Stimulated activated CD8-positive, alpha-beta memory T cell treated with anti-CD3 and anti-CD28 coated beads, Interleukin-12 subunit alpha, Interleukin-12 subunit beta, amount 100 ng/mL, for 24 hours (primary cell): ENCODE measurements at regions not wholly inside any gene's neighbourhood (a gene's known extent, or its start where the extent isn't known, plus 50 kb on each side); places are given as distances from the start of the nearest gene placed in this dataset.

Source experiments
- DNase-seq: peaks from one replicate; pipeline ENCODE4 v3.0.0-alpha.2; 2020; ENCODE audit errors: extremely low read depth

DNA sequence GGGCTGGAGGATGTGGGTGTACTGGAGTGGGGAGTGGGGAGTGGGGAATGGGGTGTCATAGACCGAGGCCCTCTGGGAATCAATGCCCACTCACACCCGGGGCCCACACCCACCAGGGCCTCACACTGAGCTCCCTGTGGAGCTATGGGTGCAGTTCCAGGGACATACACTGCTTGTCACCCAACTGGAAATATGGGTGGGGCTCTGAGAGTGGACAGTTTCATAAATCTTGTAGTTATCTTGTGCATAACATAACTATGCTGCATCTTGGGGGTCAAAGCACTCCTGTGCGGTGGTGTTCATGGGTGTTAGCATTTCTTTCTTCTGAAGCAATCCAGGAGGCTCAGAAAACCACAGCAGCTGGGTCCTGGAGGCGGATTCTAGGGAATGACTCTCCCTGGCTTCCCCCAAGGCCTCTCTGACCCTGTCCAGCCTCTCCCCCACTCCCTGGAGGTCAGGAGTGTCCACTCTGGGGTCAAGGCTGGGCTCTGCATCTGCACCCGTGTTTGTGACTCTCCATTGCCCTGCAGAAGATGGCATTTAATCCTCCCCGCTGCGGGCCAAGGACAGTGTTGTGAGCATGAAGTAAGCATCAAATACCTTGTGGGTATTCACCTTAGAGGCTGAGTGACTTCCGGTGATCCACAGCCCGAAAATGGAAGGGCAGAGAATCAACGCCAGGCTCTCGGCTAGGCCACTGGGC lies 172.5 kb downstream of the CTTN start:
- no peak for DNase-seq

DNA sequence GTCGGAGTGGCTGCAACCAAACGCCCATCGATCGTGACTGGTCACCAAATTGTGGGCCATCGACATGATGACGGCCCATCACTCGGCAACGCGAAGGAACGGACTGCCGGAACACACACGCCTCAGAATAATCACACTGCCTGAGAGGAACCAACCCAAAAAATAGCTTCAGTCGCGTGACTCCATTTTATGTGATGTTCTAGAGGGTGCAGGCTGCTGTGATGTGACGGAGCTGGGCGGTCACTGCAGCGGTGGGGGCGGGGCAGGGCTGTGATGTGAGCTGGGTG lies 174.6 kb downstream of the CTTN start:
- no peak for DNase-seq

DNA sequence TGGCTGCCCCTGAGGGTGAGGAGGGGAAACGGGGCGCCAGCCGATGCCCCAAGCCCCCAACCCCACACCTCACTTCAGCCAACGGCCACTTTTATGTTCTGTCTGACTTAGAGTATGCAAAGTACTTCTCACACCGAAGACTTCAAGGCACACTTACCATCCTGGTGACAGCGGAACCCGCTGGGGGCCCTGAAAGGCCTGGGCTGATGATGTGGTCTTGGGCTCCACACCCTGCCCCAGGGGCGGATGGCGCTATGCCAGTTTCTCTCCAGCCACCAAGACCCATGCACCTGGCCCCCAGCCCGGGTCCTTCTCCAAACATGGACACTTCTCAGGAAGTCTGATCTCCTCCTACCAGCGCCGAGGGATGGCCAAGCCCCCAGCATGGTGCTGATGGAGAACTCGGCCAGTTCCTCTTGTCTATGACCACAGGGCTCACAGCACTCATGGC lies 175.4 kb downstream of the CTTN start:
- DNase-seq: no peak

DNA sequence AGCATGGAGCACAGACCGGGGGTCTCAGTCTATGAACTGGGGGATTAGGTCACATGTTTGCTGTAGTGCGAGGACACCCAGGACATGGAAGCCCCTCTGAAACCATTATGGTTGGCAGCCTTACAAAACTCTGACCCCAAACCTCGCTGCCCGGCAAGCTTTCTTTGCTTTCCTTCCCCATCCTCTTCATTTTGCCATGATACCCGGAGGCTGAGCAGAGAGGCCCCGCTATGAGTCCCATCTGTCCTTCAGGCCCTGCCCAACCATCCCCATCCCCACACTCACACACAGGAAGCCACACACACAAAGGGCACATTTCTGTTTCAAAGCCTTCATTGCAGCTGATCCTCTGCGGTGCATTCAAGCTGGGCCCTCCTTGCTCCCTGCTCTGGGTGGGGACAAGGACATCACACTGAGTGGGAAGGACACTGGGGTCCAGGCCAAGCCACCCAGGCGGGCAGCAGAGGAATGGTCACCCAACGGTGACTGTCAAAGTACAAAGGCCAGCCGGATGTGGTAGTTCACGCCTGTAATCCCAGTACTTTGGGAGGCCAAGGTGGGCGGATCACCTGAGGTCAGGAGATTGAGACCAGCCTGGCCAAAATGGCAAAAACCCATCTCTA lies 176.5 kb downstream of the CTTN start:
- no peak for DNase-seq

DNA sequence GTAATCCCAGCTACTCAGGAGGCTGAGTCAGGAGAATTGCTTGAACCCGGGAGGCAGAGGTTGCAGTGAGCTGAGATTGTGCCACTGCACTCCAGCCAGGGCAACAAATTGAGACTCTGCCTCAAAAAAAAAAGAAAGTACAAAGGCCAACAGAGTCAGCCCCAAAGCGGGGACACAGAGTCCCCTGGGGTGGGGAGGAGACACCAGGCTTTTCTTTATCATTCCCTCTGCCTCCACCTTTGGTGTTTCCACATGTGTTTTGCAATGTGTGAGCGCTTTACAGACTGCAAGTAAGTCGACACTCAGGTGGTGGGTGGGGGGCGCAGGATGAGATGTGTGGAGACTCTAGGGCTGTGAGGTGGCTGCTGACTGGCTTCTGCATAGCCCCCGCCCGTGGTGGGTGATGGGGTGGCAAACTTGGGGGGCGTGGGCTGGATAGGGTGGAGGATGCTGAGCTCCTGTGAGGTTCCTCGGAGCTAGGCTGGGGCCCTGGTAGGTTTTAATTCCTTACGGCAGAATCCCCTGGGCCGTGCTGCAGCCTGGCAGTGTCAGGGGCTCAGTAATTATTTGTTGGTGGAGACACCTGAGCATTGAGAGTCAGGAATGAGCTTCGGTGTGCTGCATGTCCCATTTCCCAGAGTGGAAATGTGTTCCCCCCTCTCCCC lies 177.2 kb downstream of the CTTN start:
- no peak for DNase-seq

DNA sequence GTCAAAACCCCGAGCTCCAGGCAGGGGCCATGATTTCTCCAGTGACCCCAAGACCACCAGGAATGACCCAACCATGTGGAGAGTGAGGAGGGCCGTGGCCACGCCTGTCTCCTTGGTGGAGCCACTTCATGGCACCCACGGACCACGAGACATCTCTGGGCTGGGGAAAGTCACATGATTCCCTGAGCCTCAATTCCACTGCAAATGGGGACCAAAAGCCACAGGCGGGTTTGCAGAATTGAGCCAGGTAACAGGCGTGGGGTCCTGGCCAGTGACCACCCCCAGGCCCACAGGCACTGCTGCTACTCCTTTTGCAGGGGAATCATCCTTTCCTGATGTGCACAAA lies 178.9 kb downstream of the CTTN start:
- DNase-seq: no peak

DNA sequence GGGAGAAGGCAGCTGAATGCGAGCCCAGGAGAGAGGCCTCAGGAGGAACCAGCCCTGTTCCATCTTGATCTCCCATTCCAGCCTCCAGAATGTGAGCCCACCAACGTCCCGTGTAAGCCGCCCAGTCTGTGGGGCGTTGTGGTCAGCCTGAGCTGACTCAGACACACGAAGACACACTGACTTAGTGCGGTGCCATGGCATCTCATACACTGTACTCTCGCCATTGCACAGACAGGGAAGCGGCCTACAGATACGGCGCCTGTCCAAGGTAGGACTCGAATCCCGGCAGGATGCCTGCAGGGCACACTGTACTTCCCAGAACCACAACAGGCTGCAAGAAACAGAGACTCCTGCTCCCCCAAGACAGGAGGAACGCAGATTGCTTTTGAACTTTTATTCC lies 179.6 kb downstream of the CTTN start:
- DNase-seq: no peak

DNA sequence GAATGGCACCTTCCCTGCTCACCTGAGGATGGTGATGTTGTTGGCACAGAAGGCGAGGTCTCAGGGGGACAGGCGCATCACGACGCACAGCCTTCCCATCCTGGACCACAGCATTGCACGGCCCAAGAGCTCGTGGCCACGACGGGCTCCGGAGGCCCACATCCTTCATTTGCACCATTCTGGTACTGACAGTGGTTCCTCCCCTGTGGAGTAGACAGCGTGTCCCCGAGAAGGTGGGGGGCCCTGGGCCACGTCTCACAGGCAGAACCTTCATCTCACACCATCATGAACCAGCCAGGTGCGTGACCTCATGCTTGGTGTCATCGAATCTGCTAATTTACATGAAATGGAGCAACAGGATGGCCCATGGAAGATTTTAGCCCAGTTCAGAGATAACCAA lies 180.0 kb downstream of the CTTN start:
- no peak for DNase-seq

DNA sequence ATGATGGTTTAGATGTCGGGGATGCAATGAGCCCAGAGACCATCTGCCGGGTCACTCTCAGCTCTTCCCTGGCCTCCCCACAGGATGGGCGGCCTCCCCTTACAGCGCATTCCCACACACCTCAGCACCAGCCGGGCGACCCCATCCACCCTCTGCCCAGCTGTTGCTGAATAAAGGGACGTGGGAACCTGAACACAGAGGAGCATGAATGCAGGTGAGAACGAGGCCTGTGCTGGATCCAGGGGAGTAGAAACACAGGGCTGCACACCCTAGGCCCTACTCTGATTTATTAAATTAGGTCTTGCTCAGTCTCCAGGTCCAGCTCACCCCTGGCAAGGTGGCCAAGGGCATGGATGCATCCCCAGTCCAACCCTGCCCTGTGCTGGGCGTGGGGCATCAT lies 180.5 kb downstream of the CTTN start:
- DNase-seq: no peak

DNA sequence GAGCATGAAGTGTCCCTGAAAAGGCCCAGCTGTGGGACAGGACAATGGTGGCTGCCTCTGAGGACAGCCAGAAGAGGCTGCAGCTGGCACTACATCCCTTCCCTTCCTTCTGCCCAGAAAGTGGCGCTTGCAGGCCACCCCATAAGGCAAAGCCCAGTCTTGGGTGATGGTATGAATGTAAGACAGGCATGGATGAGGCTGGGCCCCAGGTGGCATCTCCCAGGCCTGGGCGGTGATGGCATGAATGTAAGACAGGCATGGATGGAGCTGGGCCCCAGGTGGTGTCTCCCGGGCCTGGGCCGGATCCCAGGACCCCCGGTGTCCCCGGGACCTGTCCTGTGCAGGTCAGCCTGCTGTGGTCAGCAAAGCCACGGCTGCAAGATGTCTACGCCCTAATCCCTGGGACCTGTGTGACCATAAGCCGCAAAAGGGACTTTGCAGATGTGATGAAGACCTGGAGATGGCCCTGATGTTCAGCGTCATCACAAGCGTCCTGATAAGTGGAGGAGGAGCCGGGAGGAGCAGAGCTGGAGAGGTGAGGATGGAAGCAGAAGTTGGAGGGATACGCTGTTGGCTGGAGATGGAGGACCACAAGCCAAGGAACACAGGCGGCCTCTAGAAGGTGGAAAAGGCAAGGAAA lies 181.1 kb downstream of the CTTN start:
- DNase-seq: no peak

DNA sequence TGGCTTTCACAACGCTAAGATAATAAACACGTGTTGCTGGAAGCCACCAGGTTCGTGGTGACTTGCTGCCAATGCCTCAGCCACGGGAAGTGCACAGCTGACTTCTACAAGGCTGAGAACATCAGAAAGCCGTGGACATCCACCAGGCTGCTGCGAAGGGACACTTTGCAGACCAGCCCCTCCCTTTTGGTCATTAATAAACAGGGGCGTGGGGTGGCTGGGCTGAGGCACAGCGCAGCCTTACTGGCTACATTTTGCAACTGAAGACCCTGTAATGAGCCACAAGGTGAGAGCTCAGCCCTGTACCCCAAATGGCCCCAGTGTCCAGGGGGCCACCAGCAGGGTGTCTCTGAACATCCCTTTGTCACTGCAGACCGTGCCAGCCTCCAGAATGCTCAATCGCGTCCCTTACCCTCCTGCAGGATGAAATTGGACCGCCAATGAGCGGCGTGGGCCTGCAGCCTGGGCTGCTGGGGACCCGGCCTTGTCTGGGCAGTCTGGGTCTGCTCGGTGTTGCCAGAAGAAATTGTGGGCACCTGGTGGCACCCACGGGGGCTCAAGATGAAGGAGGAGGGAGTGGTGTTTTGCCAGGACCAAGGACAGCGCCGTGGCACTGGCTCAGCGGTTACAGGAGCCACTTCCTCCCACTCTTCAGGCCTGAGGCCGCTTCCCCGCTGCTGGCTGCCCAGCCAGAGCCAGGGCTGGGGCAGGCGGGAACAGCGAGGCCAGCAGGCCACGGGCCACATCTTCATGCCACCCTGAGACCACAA lies 181.9 kb downstream of the CTTN start:
- DNase-seq: no peak

DNA sequence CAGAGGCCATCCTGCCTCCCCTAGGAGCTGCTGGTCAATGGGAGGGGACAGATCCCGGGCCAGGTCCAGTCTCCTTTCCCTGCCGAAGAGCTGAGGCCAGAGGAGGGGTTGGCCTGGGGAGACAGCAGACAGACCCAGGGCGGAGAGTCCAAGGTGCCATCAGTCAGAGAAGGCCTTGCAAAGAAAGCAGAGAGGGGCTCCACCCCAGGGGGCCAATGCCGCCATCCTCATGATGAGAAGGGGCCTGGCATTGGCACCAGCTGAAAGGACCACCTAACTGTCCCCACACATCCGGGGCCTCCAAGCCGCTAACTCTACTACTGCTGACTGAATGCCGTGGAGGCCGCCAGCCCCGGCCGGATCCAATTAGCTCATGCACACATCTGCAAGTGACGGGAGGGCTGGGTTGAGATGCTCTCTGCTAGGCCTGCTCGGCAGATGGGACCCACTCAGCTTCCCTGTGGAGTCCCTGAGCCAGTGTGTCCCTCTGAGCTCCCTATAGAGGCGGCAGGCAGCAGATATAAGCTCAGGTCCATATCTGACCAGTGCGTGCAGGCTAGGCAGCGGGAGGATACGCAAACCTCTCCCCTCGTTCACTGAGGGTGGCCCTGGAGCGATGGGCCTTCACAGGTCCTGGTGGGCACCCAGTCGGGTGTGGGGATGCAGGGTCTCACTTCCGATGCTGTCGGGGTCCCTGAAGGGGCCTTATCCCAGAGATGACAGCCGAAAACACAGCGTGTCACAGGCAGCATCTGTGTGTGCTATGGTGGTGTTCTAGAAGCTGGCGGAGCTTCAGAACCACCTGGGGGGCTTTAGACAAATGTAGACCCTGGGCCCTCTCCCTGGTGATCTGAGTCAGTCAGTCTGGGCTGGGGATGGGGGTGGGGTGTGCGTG lies 183.9 kb downstream of the CTTN start:
- DNase-seq: no peak

DNA sequence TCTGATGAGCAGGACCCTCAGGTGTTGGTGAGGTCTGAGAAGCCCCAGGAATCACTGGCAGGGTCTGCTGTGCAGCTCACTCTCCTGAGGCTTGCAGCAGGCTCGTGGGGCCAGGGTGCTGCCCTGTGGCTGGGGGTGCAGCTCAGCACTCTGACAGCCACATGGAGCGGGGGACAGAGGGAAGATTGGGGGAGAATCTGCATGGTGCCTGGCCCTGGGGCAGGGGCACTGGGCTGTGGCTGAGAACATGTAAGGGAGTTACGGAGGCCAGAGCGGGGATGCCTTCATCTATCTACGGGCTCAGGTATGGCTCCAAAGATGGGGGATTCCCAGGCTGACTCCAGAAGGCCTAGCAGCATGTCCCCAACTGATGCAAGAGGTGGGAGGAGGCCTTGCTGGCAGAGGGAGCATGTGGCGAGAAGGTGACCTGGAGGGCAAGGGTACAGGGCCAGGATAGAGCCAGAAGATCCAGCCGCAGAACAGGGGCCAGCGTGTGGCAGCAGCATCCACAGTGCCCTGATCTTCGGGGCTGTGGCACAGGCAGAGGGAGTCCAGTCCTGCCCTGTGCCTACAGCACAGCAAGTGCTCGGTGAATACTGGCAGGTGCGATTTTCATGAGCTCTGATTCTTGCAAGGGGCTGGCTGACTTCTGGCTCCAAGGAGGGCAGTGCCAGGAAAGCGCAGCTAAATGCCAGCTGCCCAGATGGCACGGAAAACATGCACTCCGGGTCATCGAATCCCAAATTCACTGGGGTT lies 184.7 kb downstream of the CTTN start:
- no peak for DNase-seq

DNA sequence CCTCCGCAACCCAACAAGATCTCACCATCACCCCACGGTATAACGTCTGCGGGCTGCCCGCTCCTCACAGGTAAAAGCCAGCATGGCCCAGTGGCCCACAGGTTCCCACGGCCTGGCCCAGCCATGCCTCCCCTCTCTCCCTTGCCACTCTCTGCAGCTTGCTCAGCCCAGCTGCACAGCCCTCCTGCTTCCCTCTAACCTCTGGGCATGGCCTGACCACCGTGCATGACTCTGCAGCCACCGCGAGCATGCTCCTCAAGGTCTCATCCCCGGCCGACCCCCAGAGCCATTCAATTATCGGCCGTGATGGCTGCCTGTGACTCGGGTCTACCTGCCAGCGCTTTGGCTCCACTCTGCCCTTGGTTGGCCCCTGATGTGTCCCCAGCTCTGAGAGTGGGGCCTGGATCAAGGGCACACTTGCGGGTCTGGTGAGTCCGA lies 185.5 kb downstream of the CTTN start:
- no peak for DNase-seq

DNA sequence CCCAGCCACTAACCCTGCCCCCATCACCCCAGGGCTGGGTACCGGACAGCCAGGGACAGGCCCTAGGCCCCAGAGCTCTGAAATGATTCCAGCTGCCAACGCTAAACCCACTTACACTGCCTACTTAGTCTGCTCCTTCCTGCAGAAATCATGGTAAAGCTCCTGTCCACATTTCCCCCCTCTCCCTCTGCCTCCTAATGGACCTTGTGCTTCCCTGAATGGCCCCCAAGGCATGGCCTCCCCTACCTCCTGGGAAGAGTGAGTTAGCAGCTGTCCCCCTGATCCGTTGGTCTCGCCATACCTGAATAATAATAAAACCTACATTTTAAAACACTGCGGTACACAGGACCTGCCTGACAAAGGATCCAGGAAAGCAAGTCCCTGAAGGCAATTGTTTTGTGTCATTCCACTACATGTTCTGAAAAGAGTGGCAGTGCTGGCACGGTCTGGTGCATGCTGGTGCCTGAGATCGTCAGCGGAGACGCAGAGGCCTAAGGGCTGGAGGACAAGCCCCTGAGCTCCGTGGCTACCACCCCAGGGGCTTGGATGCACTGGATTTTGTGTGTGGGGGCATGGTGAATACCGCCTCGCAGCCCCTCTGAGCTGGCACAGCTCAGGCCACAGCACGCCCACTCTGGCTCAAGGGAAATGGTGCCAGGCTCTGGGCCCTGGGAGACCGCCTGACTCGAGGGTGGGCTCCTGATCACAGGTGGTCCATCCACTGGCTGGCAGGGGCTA lies 186.3 kb downstream of the CTTN start:
- DNase-seq: no peak

DNA sequence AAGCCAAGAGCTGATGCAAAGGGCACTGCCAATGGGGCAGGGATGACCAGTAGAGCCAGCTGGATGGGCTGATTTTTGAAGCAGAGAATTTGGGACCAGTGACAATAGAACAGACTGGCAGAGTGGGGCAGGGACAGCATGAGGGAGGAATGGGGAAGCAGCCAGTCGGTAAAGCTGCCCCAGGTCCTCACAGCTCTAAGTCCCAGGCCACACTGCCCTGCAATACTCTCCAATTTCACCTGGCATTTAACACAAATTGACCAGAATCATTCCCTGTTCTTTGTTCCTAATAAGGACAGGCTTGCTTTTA lies 186.9 kb downstream of the CTTN start:
- DNase-seq: no peak

DNA sequence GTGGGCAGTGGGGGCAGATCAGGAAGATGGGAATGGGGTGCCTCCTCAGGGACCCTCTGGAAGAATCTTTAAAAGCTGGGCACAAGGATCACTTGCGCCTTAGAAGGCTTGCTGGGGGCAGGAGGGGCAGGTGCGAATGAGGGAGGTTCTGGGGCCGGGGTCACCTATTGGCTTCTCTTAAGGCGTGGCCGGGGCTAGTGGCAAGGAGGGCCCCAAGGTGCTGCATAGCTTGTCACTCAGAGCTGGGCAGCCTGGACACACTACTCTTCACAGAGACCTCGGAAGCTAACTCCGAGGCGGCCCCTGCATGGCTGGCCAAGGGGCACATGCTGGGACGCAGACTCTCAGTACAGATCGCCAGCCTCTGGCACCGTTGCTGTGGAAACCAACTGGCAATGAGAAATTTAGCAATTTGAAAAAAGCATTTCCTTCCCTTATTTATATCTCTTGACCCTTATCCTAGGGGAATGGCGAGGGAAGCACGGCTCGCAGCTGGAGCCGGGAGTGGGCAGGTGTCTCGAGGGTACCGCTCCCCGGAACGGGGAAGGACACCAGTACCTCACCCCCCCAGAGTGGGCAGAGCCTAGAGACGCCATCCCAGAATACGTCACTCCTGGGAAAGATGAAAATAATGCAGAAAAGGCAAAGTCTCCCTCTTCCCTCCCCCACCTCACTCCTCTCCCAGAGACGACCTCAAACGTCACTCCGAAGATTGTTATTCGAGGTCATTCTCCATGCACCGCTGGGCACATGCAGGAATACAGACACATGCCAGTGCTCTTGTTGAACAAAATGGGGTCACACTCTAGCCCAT lies 188.1 kb downstream of the CTTN start:
- no peak for DNase-seq

DNA sequence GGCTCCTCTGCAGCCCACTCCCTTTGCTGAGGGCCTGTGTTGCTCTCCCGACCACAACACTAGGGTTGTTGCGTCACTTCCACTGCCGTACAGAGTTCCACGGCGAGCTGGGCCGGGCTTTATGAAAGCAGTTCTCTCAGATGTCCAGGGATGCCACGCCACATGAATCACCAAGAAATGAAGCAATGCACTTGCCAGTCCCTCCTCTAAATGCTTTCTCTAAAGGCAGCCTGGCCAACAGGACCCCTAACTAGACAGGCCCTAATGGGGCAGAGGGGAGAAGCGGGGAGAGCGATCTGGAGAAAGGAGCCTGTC lies 188.7 kb downstream of the CTTN start:
- no peak for DNase-seq

DNA sequence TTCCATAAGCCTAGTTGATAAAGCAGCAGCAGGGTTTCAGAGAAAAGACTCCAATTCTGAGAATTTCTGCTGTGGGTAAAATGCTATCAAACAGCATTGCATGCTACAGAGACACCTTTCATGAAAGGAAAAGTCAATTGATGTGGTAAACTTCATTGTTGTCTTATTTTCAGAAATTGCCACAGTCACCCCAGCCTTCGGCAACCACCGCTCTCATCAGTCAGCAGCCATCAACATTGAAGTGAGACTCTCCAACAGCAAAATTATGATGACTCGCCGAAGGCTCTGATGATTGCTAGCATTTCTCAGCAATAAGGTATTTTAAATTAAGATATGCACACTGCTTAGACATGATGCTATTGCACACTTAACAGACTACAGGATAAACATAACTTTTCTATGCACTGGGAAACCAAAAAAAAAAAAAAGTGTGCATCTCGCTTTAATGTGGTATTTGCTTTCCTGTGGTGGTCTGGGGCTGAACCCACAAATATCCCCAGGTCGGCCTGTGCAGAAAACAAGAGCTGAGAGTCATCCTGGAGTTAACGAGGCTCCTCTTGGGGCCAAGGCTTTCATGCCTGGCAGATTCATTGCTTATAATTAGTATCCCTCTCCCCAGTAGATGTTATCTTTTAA lies 192.1 kb downstream of the CTTN start:
- DNase-seq: no peak
